HepG2 (cell line): ENCODE measurements at regions not wholly inside any gene's neighbourhood (a gene's known extent, or its start where the extent isn't known, plus 50 kb on each side); places are given as distances from the start of the nearest gene placed in this dataset.

Experiments
- ATAC-seq: fragments of 200-7000 bp; cut with Tn5 transposase; 3 replicates; pipeline ENCODE4 v1.9.1; 2020; ENCODE audit warnings: mild to moderate bottlenecking, moderate library complexity
- BruUV-seq: library from RNA; stranded (reverse); fragments of 400-500 nt; replicated peaks from 2 replicates; lab custom pipeline; 2021; lab: Mats Ljungman, UMichigan
- CTCF ChIA-PET: fragments of 300-600 bp; formaldehyde crosslinking; extraction: SDS; loops from one replicate; lab custom pipeline; 2021; ENCODE audit warnings: low total read pairs, inconsistent platforms, low intra/inter-chr PET ratio; lab: Yijun Ruan, JAX
- POLR2A ChIA-PET: fragments of 350-600 bp; sonication (Branson Sonifier 250); formaldehyde crosslinking; loops from one replicate; lab custom pipeline; 2020; ENCODE audit warnings: antibody characterized with exemption, inconsistent platforms; lab: Yijun Ruan, JAX
- DNase-seq: peaks from one replicate; pipeline ENCODE4 v3.0.0-alpha.2; 2015; ENCODE audit warnings: low spot score
- FAIRE-seq: peaks from 3 replicates; lab custom pipeline; 2011; peaks lifted over from hg19 to GRCh38; lab: Jason Lieb, UNC
- H2AFZ ChIP-seq: one replicate; pipeline ENCODE4 v1.6.1; 2011; ENCODE audit warnings: low read length, inconsistent platforms
- H3K27ac ChIP-seq: fragments of 300-600 bp; 3 replicates; pipeline ENCODE4 v1.8.0; 2011; ENCODE audit warnings: mixed run types, mild to moderate bottlenecking, mixed read lengths, low read length, inconsistent platforms; ENCODE audit not compliant: insufficient read depth; ENCODE audit errors: extremely low read length
- H3K27me3 ChIP-seq, 2 experiments: fragments of 200-600 bp in 1 of 2; 2 replicates in 1 of 2; 3 replicates in 1 of 2; pipeline versions ENCODE4 v1.6.0 to v1.8.0; 2011; ENCODE audit warnings: low read length in 2 of 2, mild to moderate bottlenecking in 2 of 2, moderate library complexity in 2 of 2, inconsistent platforms in 1 of 2; ENCODE audit not compliant: insufficient read depth in 2 of 2, control insufficient read depth in 1 of 2
- H3K36me3 ChIP-seq, 2 experiments: fragments of 200-600 bp in 1 of 2; replicated peaks in 1 of 2; 2 replicates in 1 of 2; 3 replicates in 1 of 2; pipeline versions ENCODE4 v1.5.1 to v1.8.0; 2011; ENCODE audit warnings: low read length in 2 of 2, inconsistent platforms in 1 of 2; ENCODE audit not compliant: insufficient read depth in 2 of 2, control insufficient read depth in 1 of 2
- H3K4me1 ChIP-seq: 2 replicates; pipeline ENCODE4 v1.5.1; 2012; ENCODE audit warnings: low read length, inconsistent platforms; ENCODE audit not compliant: insufficient read depth
- H3K4me2 ChIP-seq: 2 replicates; pipeline ENCODE4 v1.6.0; 2011; ENCODE audit warnings: low read depth, low read length, inconsistent platforms
- H3K4me3 ChIP-seq, 3 experiments: fragments of 200-600 bp in 1 of 3; sonication (generic), shearing (Covaris generic) in 1 of 3; replicated peaks in 1 of 3; 2 replicates each; pipeline ENCODE4 v1.5.1; 2011 to 2016; ENCODE audit warnings: low read length in 3 of 3, inconsistent platforms in 2 of 3, low read depth in 2 of 3, mild to moderate bottlenecking in 2 of 3, control low read depth in 1 of 3, mixed read lengths in 1 of 3; ENCODE audit not compliant: insufficient read depth in 1 of 3
- H3K79me2 ChIP-seq: one replicate; pipeline ENCODE4 v1.6.1; 2011; ENCODE audit warnings: low read length, inconsistent platforms; ENCODE audit not compliant: insufficient read depth
- H3K9ac ChIP-seq: 2 replicates; pipeline ENCODE4 v1.6.0; 2011; ENCODE audit warnings: mild to moderate bottlenecking, low read depth, low read length, inconsistent platforms; ENCODE audit not compliant: insufficient read depth
- H3K9me3 ChIP-seq: 2 replicates; pipeline ENCODE4 v1.5.1; 2012; ENCODE audit warnings: mild to moderate bottlenecking, low read length
- H4K20me1 ChIP-seq: 2 replicates; pipeline ENCODE4 v1.6.0; 2011; ENCODE audit warnings: inconsistent platforms, mild to moderate bottlenecking, low read length, moderate library complexity; ENCODE audit not compliant: insufficient read depth
- ARNT2 ChIP-seq: sonication (generic); formaldehyde crosslinking; IDR thresholded peaks from 2 replicates; pipeline ENCODE4 v1.8.0; 2022; ENCODE audit warnings: mild to moderate bottlenecking, low read depth, missing genetic modification reagents, moderate library complexity
- FOXA3 ChIP-seq: IDR thresholded peaks from 2 replicates; pipeline ENCODE4 v1.6.1; 2016; ENCODE audit warnings: missing genetic modification reagents, missing compliant biosample characterization
- GLI4 ChIP-seq: sonication (generic); formaldehyde crosslinking; IDR thresholded peaks from 2 replicates; pipeline ENCODE4 v1.5.1; 2020; ENCODE audit warnings: missing genetic modification reagents, mild to moderate bottlenecking, moderate library complexity, borderline replicate concordance
- MED1 ChIP-seq: sonication (generic); formaldehyde crosslinking; IDR thresholded peaks from 2 replicates; pipeline ENCODE4 v1.4.0; 2020; ENCODE audit warnings: missing genetic modification reagents
- SMARCE1 ChIP-seq: fragments of 450-650 bp; IDR thresholded peaks from 2 replicates; pipeline ENCODE4 v1.6.1; 2017; ENCODE audit warnings: borderline replicate concordance
- STAG1 ChIP-seq: sonication (generic); formaldehyde crosslinking; IDR thresholded peaks from 2 replicates; pipeline ENCODE4 v1.4.0; 2020; ENCODE audit warnings: missing genetic modification reagents
- TSC22D2 ChIP-seq: sonication (generic); formaldehyde crosslinking; IDR thresholded peaks from 2 replicates; pipeline ENCODE4 v1.5.1; 2020; ENCODE audit warnings: missing genetic modification reagents, mild to moderate bottlenecking, borderline replicate concordance
- ZNF431 ChIP-seq: sonication (generic); formaldehyde crosslinking; IDR thresholded peaks from 2 replicates; pipeline ENCODE4 v1.9.0; 2022; ENCODE audit warnings: missing genetic modification reagents, low read depth, mild to moderate bottlenecking, borderline replicate concordance
- ZNF543 ChIP-seq: sonication (generic); formaldehyde crosslinking; IDR thresholded peaks from 2 replicates; pipeline ENCODE4 v1.4.0; 2020; ENCODE audit warnings: mild to moderate bottlenecking, missing genetic modification reagents
- ZNF605 ChIP-seq: sonication (generic); formaldehyde crosslinking; IDR thresholded peaks from 2 replicates; pipeline ENCODE4 v1.8.0; 2022; ENCODE audit warnings: mild to moderate bottlenecking, missing genetic modification reagents
- ZNF772 ChIP-seq: sonication (generic); formaldehyde crosslinking; IDR thresholded peaks from 2 replicates; pipeline ENCODE4 v1.5.0; 2020; ENCODE audit warnings: mild to moderate bottlenecking, missing genetic modification reagents
- ZNF878 ChIP-seq: sonication (generic); formaldehyde crosslinking; IDR thresholded peaks from 2 replicates; pipeline ENCODE4 v1.8.1; 2023; ENCODE audit warnings: mild to moderate bottlenecking, missing genetic modification reagents, moderate library complexity
- ZSCAN9 ChIP-seq: IDR thresholded peaks from 2 replicates; pipeline ENCODE4 v1.6.1; 2016; ENCODE audit warnings: borderline replicate concordance
- ZZZ3 ChIP-seq: sonication (generic); formaldehyde crosslinking; IDR thresholded peaks from 2 replicates; pipeline ENCODE4 v1.4.0; 2020; ENCODE audit warnings: missing genetic modification reagents, mild to moderate bottlenecking, borderline replicate concordance
- WGBS: methylation state at CpG from one replicate; pipeline ENCODE4 v1.1.6; 2017; ENCODE audit warnings: low lambda C conversion rate; 5-methylcytosine and 5-hydroxymethylcytosine counted together
- in situ Hi-C: cut with HindIII; loops from 2 replicates; pipeline ENCODE4 v1.10.0; 2017; ENCODE audit warnings: low pct_unique_long_range_greater_than_20kb; ENCODE audit not compliant: extremely low pct_ligation_motif_present
- intact Hi-C: fragments of 100-400 bp; cut with micrococcal nuclease; formaldehyde crosslinking; loops from one replicate; pipeline ENCODE4 v1.10.0; 2022; ENCODE audit not compliant: unreplicated experiment
- TF ChIP-seq, protein P1 (sequence below): sonication (generic); formaldehyde crosslinking; IDR thresholded peaks from 2 replicates; pipeline ENCODE4 v1.4.0; 2020; ENCODE audit warnings: mild to moderate bottlenecking, missing genetic modification reagents
- TF ChIP-seq, protein P2 (sequence below): IDR thresholded peaks from 2 replicates; pipeline ENCODE4 v1.6.1; 2016
- TF ChIP-seq, protein P3 (sequence below): sonication (generic); formaldehyde crosslinking; IDR thresholded peaks from 2 replicates; pipeline ENCODE4 v1.8.1; 2023; ENCODE audit warnings: mild to moderate bottlenecking, missing genetic modification reagents

DNA sequence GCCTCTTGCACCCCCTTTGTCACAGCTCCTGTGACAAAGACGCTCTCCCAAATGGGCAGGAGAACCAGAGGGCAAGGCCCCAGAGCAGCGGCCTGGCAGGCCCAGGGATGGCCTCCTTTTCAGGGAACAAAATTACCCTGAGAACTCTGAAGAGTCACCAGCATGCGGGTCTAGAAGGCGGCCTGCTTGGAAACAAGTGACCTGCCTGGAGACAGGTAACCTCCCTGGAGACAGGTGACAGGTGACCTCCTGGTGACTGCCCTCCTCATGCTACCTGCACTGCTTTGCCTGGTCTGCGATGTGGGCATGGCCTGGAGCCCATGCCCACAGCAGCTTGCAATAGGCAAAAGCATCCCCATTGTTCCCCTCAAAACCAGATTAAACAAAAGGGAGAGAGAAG, 86.5 kb upstream of the ZC3H12A start:
- 0% methylated on average over 2 of the region's 5 CpGs for WGBS
- Histone ChIP-seq H3K27ac (no peak overlapping the region), H2AFZ (no peak overlapping the region), H3K4me1 (no peaks in the 10 kb centered on the region), H3K4me2 (no peak overlapping the region), H3K4me3 (no peak overlapping the region), H3K9me3 (no peaks in the 10 kb centered on the region), H3K9ac (no peak overlapping the region), H3K36me3 (no peaks in the 10 kb centered on the region), H3K79me2 (no peaks in the 10 kb centered on the region), H3K27me3 (peaks cover 0 to 12% of the 10 kb centered on the region in 2 experiments; a peak in 2 of 5 replicates), H4K20me1 (no peaks in the 10 kb centered on the region)
- POLR2A ChIA-PET = no interaction called here
- BruUV-seq = no TSS peak
- TF ChIP-seq ZZZ3 (no peak), STAG1 (CRISPR knock-in tag) (no peak), ZSCAN9 (CRISPR knock-in tag) (no peak), ZNF772 (CRISPR knock-in tag) (no peak), MED1 (CRISPR knock-in tag) (no peak), ARNT2 (no peak), TSC22D2 (CRISPR knock-in tag) (no peak), SMARCE1 (no peak), ZNF878 (CRISPR knock-in tag) (no peak), ZNF605 (no peak), FOXA3 (CRISPR knock-in tag) (no peak), ZNF543 (CRISPR knock-in tag) (no peak), GLI4 (CRISPR knock-in tag) (no peak), ZNF431 (CRISPR knock-in tag) (no peak)
- TF ChIP-seq, protein P1, sequence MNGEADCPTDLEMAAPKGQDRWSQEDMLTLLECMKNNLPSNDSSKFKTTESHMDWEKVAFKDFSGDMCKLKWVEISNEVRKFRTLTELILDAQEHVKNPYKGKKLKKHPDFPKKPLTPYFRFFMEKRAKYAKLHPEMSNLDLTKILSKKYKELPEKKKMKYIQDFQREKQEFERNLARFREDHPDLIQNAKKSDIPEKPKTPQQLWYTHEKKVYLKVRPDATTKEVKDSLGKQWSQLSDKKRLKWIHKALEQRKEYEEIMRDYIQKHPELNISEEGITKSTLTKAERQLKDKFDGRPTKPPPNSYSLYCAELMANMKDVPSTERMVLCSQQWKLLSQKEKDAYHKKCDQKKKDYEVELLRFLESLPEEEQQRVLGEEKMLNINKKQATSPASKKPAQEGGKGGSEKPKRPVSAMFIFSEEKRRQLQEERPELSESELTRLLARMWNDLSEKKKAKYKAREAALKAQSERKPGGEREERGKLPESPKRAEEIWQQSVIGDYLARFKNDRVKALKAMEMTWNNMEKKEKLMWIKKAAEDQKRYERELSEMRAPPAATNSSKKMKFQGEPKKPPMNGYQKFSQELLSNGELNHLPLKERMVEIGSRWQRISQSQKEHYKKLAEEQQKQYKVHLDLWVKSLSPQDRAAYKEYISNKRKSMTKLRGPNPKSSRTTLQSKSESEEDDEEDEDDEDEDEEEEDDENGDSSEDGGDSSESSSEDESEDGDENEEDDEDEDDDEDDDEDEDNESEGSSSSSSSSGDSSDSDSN (CRISPR knock-in tag) = no peak
- TF ChIP-seq, protein P2, sequence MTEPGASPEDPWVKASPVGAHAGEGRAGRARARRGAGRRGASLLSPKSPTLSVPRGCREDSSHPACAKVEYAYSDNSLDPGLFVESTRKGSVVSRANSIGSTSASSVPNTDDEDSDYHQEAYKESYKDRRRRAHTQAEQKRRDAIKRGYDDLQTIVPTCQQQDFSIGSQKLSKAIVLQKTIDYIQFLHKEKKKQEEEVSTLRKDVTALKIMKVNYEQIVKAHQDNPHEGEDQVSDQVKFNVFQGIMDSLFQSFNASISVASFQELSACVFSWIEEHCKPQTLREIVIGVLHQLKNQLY = no peak
- TF ChIP-seq, protein P3, sequence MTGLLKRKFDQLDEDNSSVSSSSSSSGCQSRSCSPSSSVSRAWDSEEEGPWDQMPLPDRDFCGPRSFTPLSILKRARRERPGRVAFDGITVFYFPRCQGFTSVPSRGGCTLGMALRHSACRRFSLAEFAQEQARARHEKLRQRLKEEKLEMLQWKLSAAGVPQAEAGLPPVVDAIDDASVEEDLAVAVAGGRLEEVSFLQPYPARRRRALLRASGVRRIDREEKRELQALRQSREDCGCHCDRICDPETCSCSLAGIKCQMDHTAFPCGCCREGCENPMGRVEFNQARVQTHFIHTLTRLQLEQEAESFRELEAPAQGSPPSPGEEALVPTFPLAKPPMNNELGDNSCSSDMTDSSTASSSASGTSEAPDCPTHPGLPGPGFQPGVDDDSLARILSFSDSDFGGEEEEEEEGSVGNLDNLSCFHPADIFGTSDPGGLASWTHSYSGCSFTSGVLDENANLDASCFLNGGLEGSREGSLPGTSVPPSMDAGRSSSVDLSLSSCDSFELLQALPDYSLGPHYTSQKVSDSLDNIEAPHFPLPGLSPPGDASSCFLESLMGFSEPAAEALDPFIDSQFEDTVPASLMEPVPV (CRISPR knock-in tag) = no peak
- CTCF ChIA-PET = no interaction called here
- intact Hi-C loops = no loop called here
- in situ Hi-C loops = no loop called here
- no peak for ATAC-seq
- DNase-seq = no peak
- FAIRE-seq = no peak
